ENCODE measurements at regions not wholly inside any gene's neighbourhood (a gene's known extent, or its start where the extent isn't known, plus 50 kb on each side); places are given as distances from the start of the nearest gene placed in this dataset.
"Not testable (repeated sequence)": the region's sequence is repeated elsewhere in the genome, so short reads cannot be mapped to it uniquely, and the experiment has no call there.

DNA sequence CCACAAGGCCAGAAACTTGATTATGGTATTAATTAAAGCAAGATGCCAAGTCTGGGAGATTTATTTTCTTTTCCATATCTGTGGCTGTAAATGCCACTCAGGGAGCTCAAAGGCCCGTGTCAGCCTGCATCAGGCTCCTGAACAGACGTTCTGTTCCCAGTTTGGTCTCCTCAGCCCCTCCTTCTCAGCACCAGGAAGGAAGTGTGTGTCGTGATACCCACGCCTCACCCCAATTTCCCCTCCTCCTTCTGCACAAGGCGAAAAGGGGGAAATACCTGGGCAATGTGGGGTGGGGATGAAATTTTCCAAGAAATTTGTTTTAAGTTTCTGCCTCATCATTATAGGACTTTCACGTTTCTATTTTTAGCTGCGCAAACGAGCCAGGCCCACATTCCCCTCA lies 112.0 kb downstream of the SYF2 start:
- H3K27ac ChIP-seq = no peak overlapping the region
- no peak overlapping the region for H3K4me3 ChIP-seq
- TF ChIP-seq, protein P1, sequence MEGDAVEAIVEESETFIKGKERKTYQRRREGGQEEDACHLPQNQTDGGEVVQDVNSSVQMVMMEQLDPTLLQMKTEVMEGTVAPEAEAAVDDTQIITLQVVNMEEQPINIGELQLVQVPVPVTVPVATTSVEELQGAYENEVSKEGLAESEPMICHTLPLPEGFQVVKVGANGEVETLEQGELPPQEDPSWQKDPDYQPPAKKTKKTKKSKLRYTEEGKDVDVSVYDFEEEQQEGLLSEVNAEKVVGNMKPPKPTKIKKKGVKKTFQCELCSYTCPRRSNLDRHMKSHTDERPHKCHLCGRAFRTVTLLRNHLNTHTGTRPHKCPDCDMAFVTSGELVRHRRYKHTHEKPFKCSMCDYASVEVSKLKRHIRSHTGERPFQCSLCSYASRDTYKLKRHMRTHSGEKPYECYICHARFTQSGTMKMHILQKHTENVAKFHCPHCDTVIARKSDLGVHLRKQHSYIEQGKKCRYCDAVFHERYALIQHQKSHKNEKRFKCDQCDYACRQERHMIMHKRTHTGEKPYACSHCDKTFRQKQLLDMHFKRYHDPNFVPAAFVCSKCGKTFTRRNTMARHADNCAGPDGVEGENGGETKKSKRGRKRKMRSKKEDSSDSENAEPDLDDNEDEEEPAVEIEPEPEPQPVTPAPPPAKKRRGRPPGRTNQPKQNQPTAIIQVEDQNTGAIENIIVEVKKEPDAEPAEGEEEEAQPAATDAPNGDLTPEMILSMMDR (IDR thresholded peaks at IDR 0.05) = no peak
- no peak for DNase-seq (ENCODE audit: low spot score)

DNA sequence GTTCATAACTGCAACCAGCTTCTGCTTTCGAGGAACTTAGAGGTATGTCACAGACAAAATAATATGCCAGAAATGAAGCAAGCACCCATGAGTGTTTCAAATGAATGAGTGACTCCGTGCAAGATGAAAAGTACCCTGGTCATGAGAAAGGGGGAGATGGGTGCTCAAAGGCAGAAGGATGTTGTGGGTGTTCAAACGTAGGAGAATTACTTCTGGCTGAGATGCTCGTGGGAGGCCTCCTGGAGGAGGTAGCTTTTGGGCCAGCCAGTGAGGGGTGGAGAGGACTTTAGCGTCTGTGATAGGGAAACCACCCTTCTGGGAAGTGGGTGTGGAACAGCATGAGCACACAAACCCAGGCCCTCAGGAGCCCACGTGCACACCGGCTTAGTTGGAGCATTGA lies 113.8 kb downstream of the SYF2 start:
- Histone ChIP-seq H3K4me3 (no peak overlapping the region), H3K27ac (no peak overlapping the region)
- TF ChIP-seq, protein P1 (IDR thresholded peaks at IDR 0.05) = no peak
- no peak for DNase-seq (ENCODE audit: low spot score)

DNA sequence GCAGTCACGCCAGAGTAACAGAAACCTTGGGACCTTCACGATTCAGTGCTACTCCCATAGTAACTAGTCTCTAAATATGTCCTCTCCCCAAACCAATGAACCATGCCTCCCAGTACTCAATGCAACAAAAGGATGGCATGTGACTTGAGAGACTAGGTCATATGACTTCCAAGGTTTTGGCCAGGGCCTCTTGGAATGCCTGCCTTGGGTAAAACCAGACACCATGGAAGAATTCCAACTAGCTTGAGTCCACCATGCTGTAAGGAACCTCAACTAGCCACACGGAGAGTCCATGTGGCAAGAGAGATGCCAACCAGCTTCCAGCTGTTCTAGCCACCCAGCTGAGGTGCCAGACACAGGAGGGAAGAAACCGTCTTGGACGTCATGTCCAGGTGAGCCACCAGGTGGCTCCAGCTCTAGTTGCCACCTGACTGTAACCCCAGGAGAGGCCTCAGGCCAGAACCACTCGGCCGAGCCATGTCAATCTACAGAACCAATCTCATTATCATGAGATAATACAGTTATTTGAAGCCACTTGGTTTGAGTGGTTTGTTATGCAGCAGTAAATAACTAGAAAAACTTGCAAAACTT lies 115.0 kb downstream of the SYF2 start:
- H3K4me3 ChIP-seq = no peak overlapping the region
- TF ChIP-seq, protein P1 (IDR thresholded peaks at IDR 0.05) = no peak
- H3K27ac ChIP-seq = no peak overlapping the region
- no peak for DNase-seq (ENCODE audit: low spot score)

DNA sequence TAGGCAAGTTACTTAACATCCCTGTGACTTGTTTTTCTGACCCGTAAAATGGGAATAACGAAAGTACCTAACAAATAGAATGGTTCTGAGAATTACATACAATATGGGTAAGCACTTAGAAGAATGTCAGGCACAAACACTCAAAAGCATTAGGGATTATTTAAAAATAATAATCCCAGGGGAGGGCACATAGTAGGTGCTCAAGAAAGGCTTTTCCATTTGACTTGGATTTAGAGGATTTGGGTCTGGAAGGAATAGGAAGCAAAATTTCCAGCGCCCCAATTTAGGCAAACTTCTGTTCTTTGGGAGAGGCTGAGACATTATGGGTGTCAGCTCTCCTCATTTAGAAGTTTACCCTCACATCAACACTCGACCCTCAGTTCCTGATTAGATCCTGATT lies 115.5 kb downstream of the SYF2 start:
- H3K4me3 ChIP-seq = no peak overlapping the region
- no peak for DNase-seq (ENCODE audit: low spot score)
- TF ChIP-seq, protein P1 (IDR thresholded peaks at IDR 0.05) = no peak
- H3K27ac ChIP-seq = no peak overlapping the region

DNA sequence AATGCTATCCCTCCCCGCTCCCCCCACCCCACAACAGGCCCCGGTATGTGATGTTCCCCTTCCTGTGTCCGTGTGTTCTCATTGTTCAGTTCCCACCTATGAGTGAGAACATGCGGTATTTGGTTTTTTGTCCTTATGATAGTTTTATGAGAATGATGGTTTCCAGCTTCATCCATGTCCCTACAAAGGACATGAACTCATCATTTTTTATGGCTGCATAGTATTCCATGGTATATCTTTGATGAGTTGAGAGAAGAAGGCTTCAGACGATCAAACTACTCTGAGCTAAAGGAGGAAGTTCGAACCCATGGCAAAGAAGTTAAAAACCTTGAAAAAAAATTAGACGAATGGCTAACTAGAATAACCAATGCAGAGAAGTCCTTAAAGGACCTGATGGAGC lies 116.2 kb downstream of the SYF2 start:
- DNase-seq (ENCODE audit: low spot score); H3K27ac ChIP-seq; H3K4me3 ChIP-seq: not testable (repeated sequence)

DNA sequence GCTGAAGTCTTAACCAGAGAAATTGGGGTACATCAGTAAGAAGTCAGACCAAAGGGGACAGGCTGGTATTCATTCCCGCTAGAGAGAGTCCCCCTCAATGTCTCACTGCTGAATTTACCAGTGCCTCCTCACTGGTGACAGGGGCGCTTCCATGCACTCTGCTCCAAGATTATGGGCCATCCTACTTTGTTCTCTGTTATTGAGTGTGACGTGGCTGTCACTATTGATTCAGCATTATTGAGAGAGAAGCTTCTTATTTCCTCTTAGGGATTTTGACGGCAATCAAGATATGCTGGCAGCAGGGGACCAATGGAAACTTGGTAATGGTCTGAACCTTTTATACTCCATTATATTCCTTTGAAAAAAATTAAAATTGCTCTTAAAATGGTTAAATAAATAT lies 118.6 kb downstream of the SYF2 start:
- no peak overlapping the region for H3K27ac ChIP-seq
- no peak overlapping the region for H3K4me3 ChIP-seq
- TF ChIP-seq, protein P1 (IDR thresholded peaks at IDR 0.05) = no peak
- no peak for DNase-seq (ENCODE audit: low spot score)

DNA sequence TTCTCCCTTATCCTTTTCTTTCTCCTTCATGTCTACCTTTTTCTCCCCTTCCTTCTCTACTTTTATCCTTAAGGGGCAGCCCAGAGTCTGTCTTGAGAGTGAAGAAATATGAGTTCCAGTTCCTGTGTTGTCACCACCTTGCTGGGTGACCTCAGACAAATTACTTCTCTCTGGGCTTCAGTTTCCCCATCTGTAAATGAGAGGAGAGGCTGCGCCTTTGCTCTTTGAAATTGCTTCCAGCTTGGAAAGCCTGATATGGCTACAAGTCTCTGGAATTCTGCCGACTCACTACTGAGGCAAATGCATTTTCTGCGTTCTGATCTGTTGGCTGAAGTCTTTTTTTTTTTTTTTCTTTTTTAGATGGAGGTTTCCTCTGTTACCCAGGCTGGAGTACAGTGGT lies 119.2 kb downstream of the SYF2 start:
- DNase-seq (ENCODE audit: low spot score) = no peak
- Histone ChIP-seq H3K4me3 (no peak overlapping the region), H3K27ac (no peak overlapping the region)
- TF ChIP-seq, protein P1 (IDR thresholded peaks at IDR 0.05) = no peak

DNA sequence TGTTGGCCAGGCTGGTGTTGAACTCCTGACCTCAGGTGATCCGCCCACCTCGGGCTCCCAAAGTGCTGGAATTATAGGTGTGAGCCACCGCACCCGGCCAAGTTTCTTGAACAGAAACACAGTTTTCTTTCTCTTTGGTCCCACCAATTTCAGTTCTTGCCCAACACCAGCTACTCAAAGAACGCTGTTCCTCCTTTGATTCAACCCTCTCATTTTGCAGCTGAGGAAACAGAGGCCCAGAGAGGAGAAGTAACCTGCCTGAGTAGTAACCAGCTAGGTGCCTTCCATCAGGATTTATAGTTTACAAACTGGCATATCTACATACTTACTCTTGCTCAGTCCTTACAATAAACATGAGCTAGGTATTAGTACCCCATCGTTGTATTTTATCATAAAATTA lies 119.9 kb downstream of the SYF2 start:
- DNase-seq (ENCODE audit: low spot score) = no peak
- no peak overlapping the region for H3K27ac ChIP-seq
- no peak overlapping the region for H3K4me3 ChIP-seq
- TF ChIP-seq, protein P1 (IDR thresholded peaks at IDR 0.05) = no peak
